Sigmoid colon (tissue), 4 donors: ENCODE measurements at regions not wholly inside any gene's neighbourhood (a gene's known extent, or its start where the extent isn't known, plus 50 kb on each side); places are given as distances from the start of the nearest gene placed in this dataset.

ENCODE experiments used
- CTCF ChIP-seq, 4 experiments: fragments of 450-650 bp in 3 of 4; fragments of 200-600 bp in 1 of 4; IDR thresholded peaks; one replicate each; pipeline ENCODE4 v1.5.1; 2016 to 2019; ENCODE audit warnings: antibody characterized with exemption in 4 of 4, mild to moderate bottlenecking in 3 of 4, moderate library complexity in 2 of 4
- POLR2AphosphoS5 ChIP-seq, 4 donors: sonication (generic); formaldehyde crosslinking; IDR thresholded peaks; one replicate each; pipeline ENCODE4 v1.6.1; 2017; ENCODE audit warnings: antibody characterized with exemption in 4 of 4

GRCh38 chr2:207417301-207417718 lies 112.5 kb upstream of the CREB1 start:
- no peak for TF ChIP-seq POLR2AphosphoS5 (IDR thresholded peaks at IDR 0.05)
- no peak for TF ChIP-seq CTCF (IDR thresholded peaks at IDR 0.05)
